ENCODE measurements at regions not wholly inside any gene's neighbourhood (a gene's known extent, or its start where the extent isn't known, plus 50 kb on each side); places are given as distances from the start of the nearest gene placed in this dataset.

DNA sequence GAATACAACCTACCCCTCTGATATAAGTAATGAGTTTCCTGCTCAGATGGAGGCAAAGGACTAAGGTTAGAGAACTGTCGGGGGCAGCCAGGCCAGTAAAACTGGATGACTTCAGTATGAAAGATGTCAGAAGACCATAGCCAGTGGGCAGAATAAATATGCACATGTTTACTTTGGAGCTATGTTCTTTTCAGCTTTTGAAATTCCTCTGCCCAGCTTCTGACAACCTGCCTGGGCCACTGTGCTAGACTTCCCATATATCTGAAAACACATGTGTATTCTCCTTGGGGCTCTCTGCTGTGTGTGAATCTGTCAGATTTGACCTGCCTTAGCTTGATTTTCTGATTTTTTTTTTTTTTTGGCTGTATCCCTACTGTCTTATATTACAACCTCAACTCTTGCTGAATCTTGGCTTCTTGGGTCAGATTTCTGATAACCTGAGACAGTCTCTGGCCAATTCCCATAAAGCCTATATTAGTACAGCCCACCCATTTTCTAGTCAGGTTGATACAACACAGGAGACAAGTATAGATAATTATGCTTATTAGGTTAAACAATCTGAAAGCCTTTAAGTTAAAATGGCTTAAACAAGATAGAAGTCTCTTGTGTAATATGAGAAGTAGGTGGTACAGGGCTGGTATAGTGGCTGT is 76.6 kb upstream of the PRLR start:
- no peak for FAIRE-seq

DNA sequence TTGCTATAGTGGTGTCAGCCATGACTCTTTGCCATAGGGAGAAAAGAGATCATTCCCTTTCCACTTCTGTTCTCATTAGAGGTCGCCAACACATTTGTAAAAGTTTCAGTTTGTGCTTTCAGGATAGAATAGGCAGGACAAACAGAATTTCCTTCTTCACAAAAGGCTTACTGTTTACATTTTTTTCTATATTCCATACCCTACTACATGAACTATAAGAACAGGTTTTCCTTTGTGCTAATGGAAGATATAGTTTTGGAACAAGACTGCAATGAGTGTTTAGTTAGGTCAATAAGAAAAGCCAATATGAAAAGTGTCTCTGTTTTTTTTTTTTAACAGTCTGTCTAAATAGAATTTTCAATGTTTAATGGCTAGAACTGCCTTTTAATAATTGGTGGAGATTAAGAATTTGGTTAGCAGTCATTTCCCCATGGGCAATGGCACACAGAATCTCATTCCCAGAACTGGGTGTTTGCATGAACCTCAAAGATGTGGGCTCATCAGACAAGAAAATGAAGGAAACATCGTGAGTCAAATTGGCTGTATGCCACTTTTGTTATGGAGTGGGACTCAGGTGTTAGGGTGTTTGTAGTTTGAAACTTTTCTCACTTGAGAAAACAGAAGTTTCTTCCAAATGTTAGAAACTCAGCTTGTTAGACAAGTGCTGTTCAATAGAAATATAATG is 75.2 kb upstream of the PRLR start:
- DNase-seq (ENCODE audit: insufficient read length, low spot score) (no peak), FAIRE-seq (no peak)
- TF ChIP-seq SPI1 (IDR thresholded peaks at IDR 0.05; ENCODE audit: low read depth, low read length) (no peak), POU2F2 (IDR thresholded peaks at IDR 0.05; ENCODE audit: low read depth, low read length) (no peak), POLR2A (IDR thresholded peaks at IDR 0.05; ENCODE audit: low read depth, low read length) (no peak), TAF1 (IDR thresholded peaks at IDR 0.05; ENCODE audit: low read depth, low read length) (no peak), PAX5 (IDR thresholded peaks at IDR 0.05; ENCODE audit: insufficient read depth, low read length, severe bottlenecking) (no peak), POLR2AphosphoS5 (IDR thresholded peaks at IDR 0.05; ENCODE audit: low read depth, low read length) (no peak)

More for the DNA sequence above, 76.6 kb upstream of the PRLR start:
- DNase-seq (ENCODE audit: insufficient read length, low spot score) = no peak
- TF ChIP-seq POLR2A (IDR thresholded peaks at IDR 0.05; ENCODE audit: low read depth, low read length) = no peak
- no peak for TF ChIP-seq TAF1 (IDR thresholded peaks at IDR 0.05; ENCODE audit: low read depth, low read length)
- no peak for TF ChIP-seq POU2F2 (IDR thresholded peaks at IDR 0.05; ENCODE audit: low read depth, low read length)
- no peak for TF ChIP-seq POLR2AphosphoS5 (IDR thresholded peaks at IDR 0.05; ENCODE audit: low read depth, low read length)
- no peak for TF ChIP-seq PAX5 (IDR thresholded peaks at IDR 0.05; ENCODE audit: insufficient read depth, low read length, severe bottlenecking)
- TF ChIP-seq SPI1 (IDR thresholded peaks at IDR 0.05; ENCODE audit: low read depth, low read length) = no peak

GRCh38 chr5:35304291-35304690 is 74.0 kb upstream of the PRLR start:
- no peak for TF ChIP-seq SPI1 (IDR thresholded peaks at IDR 0.05; ENCODE audit: low read depth, low read length)
- no peak for FAIRE-seq

GRCh38 chr5:35303152-35303551 is 72.9 kb upstream of the PRLR start:
- FAIRE-seq (no peak), DNase-seq (ENCODE audit: insufficient read length, low spot score) (no peak)
- no peak for TF ChIP-seq TAF1 (IDR thresholded peaks at IDR 0.05; ENCODE audit: low read depth, low read length)
- TF ChIP-seq POLR2A (IDR thresholded peaks at IDR 0.05; ENCODE audit: low read depth, low read length) = no peak
- TF ChIP-seq POU2F2 (IDR thresholded peaks at IDR 0.05; ENCODE audit: low read depth, low read length) = no peak
- TF ChIP-seq POLR2AphosphoS5 (IDR thresholded peaks at IDR 0.05; ENCODE audit: low read depth, low read length) = no peak
- TF ChIP-seq SPI1 (IDR thresholded peaks at IDR 0.05; ENCODE audit: low read depth, low read length) = no peak
- no peak for TF ChIP-seq PAX5 (IDR thresholded peaks at IDR 0.05; ENCODE audit: insufficient read depth, low read length, severe bottlenecking)

More at GRCh38 chr5:35304291-35304690, 74.0 kb upstream of the PRLR start:
- no peak for DNase-seq (ENCODE audit: insufficient read length, low spot score)

GRCh38 chr5:35302544-35302943 is 72.3 kb upstream of the PRLR start:
- FAIRE-seq (no peak), DNase-seq (ENCODE audit: insufficient read length, low spot score) (no peak)
- no peak for TF ChIP-seq POU2F2 (IDR thresholded peaks at IDR 0.05; ENCODE audit: low read depth, low read length)
- TF ChIP-seq PAX5 (IDR thresholded peaks at IDR 0.05; ENCODE audit: insufficient read depth, low read length, severe bottlenecking) = no peak
- no peak for TF ChIP-seq TAF1 (IDR thresholded peaks at IDR 0.05; ENCODE audit: low read depth, low read length)
- TF ChIP-seq POLR2A (IDR thresholded peaks at IDR 0.05; ENCODE audit: low read depth, low read length) = no peak
- no peak for TF ChIP-seq POLR2AphosphoS5 (IDR thresholded peaks at IDR 0.05; ENCODE audit: low read depth, low read length)
- TF ChIP-seq SPI1 (IDR thresholded peaks at IDR 0.05; ENCODE audit: low read depth, low read length) = no peak

GRCh38 chr5:35297755-35298154 is 67.5 kb upstream of the PRLR start:
- no peak for TF ChIP-seq POLR2A (IDR thresholded peaks at IDR 0.05; ENCODE audit: low read depth, low read length)
- no peak for TF ChIP-seq PAX5 (IDR thresholded peaks at IDR 0.05; ENCODE audit: insufficient read depth, low read length, severe bottlenecking)
- no peak for DNase-seq (ENCODE audit: insufficient read length, low spot score)
- FAIRE-seq = no peak

DNA sequence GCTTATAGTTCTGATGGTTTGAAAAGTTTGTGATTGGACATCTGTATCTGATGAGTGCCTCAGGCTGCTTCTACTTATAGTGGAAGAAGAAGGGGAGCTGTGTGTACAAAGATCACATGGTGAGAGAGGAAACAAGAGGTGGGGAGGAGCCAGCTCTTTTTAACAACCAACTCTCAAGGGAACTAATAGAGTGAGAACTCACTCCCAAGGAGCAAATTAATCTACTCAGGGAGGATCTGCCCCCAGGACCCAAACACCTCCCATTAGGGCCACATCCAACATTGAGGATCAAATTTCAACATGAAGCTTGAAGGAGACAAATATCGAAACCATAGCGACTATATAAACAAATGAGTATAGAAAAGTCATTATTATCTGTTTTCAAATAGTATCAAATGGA is 64.7 kb upstream of the PRLR start:
- DNase-seq (ENCODE audit: insufficient read length, low spot score) (no peak), FAIRE-seq (no peak)
- TF ChIP-seq TAF1 (IDR thresholded peaks at IDR 0.05; ENCODE audit: low read depth, low read length) = no peak
- no peak for TF ChIP-seq PAX5 (IDR thresholded peaks at IDR 0.05; ENCODE audit: insufficient read depth, low read length, severe bottlenecking)

- no peak for DNase-seq (ENCODE audit: insufficient read length, low spot score)
- no peak for FAIRE-seq
- TF ChIP-seq POU2F2 (IDR thresholded peaks at IDR 0.05; ENCODE audit: low read depth, low read length) (no peak), PAX5 (IDR thresholded peaks at IDR 0.05; ENCODE audit: insufficient read depth, low read length, severe bottlenecking) (no peak), SPI1 (IDR thresholded peaks at IDR 0.05; ENCODE audit: low read depth, low read length) (no peak), POLR2A (IDR thresholded peaks at IDR 0.05; ENCODE audit: low read depth, low read length) (no peak), POLR2AphosphoS5 (IDR thresholded peaks at IDR 0.05; ENCODE audit: low read depth, low read length) (no peak)
Measured at GRCh38 chr5:35294017-35294416, 63.7 kb upstream of the PRLR start.

GRCh38 chr5:35285435-35285834 is 55.1 kb upstream of the PRLR start:
- no peak for FAIRE-seq
- DNase-seq (ENCODE audit: insufficient read length, low spot score) = no peak
- no peak for TF ChIP-seq PAX5 (IDR thresholded peaks at IDR 0.05; ENCODE audit: insufficient read depth, low read length, severe bottlenecking)
- no peak for TF ChIP-seq TAF1 (IDR thresholded peaks at IDR 0.05; ENCODE audit: low read depth, low read length)
- no peak for TF ChIP-seq SPI1 (IDR thresholded peaks at IDR 0.05; ENCODE audit: low read depth, low read length)
- TF ChIP-seq POLR2AphosphoS5 (IDR thresholded peaks at IDR 0.05; ENCODE audit: low read depth, low read length) = no peak
- TF ChIP-seq POLR2A (IDR thresholded peaks at IDR 0.05; ENCODE audit: low read depth, low read length) = no peak
- TF ChIP-seq POU2F2 (IDR thresholded peaks at IDR 0.05; ENCODE audit: low read depth, low read length) = no peak

- FAIRE-seq (no peak), DNase-seq (ENCODE audit: insufficient read length, low spot score) (no peak)
- TF ChIP-seq POU2F2 (IDR thresholded peaks at IDR 0.05; ENCODE audit: low read depth, low read length) (no peak), SPI1 (IDR thresholded peaks at IDR 0.05; ENCODE audit: low read depth, low read length) (no peak), PAX5 (IDR thresholded peaks at IDR 0.05; ENCODE audit: insufficient read depth, low read length, severe bottlenecking) (no peak), POLR2A (IDR thresholded peaks at IDR 0.05; ENCODE audit: low read depth, low read length) (no peak), TAF1 (IDR thresholded peaks at IDR 0.05; ENCODE audit: low read depth, low read length) (no peak), POLR2AphosphoS5 (IDR thresholded peaks at IDR 0.05; ENCODE audit: low read depth, low read length) (no peak)
Measured at GRCh38 chr5:35285011-35285410, 54.7 kb upstream of the PRLR start.

Measured in GM12891 (cell line).